ENCODE measurements at regions not wholly inside any gene's neighbourhood (a gene's known extent, or its start where the extent isn't known, plus 50 kb on each side); places are given as distances from the start of the nearest gene placed in this dataset.

DNA sequence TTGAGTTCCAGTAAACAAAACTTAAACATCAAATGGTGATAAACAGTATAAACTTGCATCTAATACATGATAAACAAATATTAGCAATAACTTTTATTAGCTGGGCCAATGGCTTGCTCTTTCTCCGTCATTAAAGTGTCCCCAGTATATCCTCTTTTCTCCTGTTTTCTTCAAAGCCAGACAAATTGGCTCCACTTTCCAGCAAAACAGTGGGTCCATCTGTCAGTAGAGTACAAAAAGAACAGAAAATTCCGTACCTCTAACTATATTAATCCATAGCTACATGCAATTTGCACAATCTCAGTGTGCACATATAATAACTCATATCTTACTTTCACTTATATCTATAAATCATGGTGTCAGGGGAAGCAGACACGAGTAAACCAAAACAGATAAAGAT lies 678.0 kb upstream of the SPRY2 start:
- no peak overlapping the region for H3K27ac ChIP-seq (ENCODE audit: insufficient read depth, low read length)
- no peak overlapping the region for H3K18ac ChIP-seq (ENCODE audit: low read depth, low read length)
- no peak overlapping the region for H3K4me3 ChIP-seq (ENCODE audit: insufficient read depth, low read depth, low read length)
- intact Hi-C loops (cut with micrococcal nuclease) (loop anchor here (10.0 kb wide), 1 partner anchor 1354 kb away; no protein-coding TSS in a partner anchor), in situ Hi-C loops (cut with MboI; ENCODE audit: low sequenced_read_pairs) (no loop called here), dilution Hi-C loops (cut with HindIII; ENCODE audit: low sequenced_read_pairs, unreplicated experiment) (no loop called here)
- no peak overlapping the region for H2BK120ac ChIP-seq (ENCODE audit: low read depth, low read length)
- H3K23ac ChIP-seq (ENCODE audit: low read depth, low read length): no peak overlapping the region
- no peak overlapping the region for H2BK5ac ChIP-seq (ENCODE audit: low read depth, low read length, poor library complexity, severe bottlenecking)
- ChIA-PET CTCF (interaction anchor here (1.1 to 1.3 kb wide), 2 partner anchors 20 to 44 kb away, joined by 3 read pairs; no protein-coding TSS in a partner anchor), POLR2A (ENCODE audit: unreplicated experiment) (no interaction called here)
- no peak overlapping the region for H3K4me2 ChIP-seq (ENCODE audit: low read depth, low read length)
- H4K91ac ChIP-seq (ENCODE audit: insufficient read depth, low read depth, low read length): no peak overlapping the region
- no peak overlapping the region for H2AFZ ChIP-seq (replicated peaks; ENCODE audit: low read length, poor library complexity)
- no peaks in the 10 kb centered on the region for H3K27me3 ChIP-seq (ENCODE audit: control insufficient read depth, insufficient read depth, low read length)
- no peak overlapping the region for H2AK5ac ChIP-seq (ENCODE audit: low read depth, low read length)
- no peak overlapping the region for H4K5ac ChIP-seq (ENCODE audit: low read depth, low read length)
- DNase-seq (no peak), ATAC-seq (ENCODE audit: low read depth) (no peak)
- H2AK9ac ChIP-seq (replicated peaks; ENCODE audit: low read depth, low read length, poor library complexity): no peak overlapping the region
- H2BK15ac ChIP-seq (ENCODE audit: low read depth, low read length): no peak overlapping the region
- no peak overlapping the region for H3K4ac ChIP-seq (ENCODE audit: low read depth, low read length)
- H4K8ac ChIP-seq (ENCODE audit: low read depth in 2 of 2, low read length in 2 of 2): no peak overlapping the region
- WGBS, 2 experiments (ENCODE audit: extremely low coverage in 2 of 2, insufficient read length in 1 of 2): no CpG with 5 or more reads among the region's 3 CpGs
- no peaks in the 10 kb centered on the region for H3K79me1 ChIP-seq (ENCODE audit: low read depth in 1 of 2, low read length in 2 of 2)
- H2BK20ac ChIP-seq (ENCODE audit: low read depth, low read length): no peak overlapping the region
- H3K9me3 ChIP-seq (ENCODE audit: control insufficient read depth, insufficient read depth, low read length): peaks cover 5% of the 10 kb centered on the region; the same call in 1 of the 2 replicates
- BruUV-seq (replicated peaks): no TSS peak
- no peak overlapping the region for H3K9ac ChIP-seq (ENCODE audit: low read depth, low read length)
- H3K36me3 ChIP-seq (ENCODE audit: control insufficient read depth, insufficient read depth, low read length): no peaks in the 10 kb centered on the region
- no peak overlapping the region for H3K14ac ChIP-seq (replicated peaks; ENCODE audit: low read depth, low read length)
- no peaks in the 10 kb centered on the region for H4K20me1 ChIP-seq (ENCODE audit: insufficient read depth, low read length)
- no peak overlapping the region for H3K56ac ChIP-seq (ENCODE audit: extremely low read depth, insufficient read depth, low read length)
- TF ChIP-seq MAZ (IDR thresholded peaks at IDR 0.05; ENCODE audit: borderline replicate concordance, low read depth, low read length): no peak
- TF ChIP-seq, protein P1, sequence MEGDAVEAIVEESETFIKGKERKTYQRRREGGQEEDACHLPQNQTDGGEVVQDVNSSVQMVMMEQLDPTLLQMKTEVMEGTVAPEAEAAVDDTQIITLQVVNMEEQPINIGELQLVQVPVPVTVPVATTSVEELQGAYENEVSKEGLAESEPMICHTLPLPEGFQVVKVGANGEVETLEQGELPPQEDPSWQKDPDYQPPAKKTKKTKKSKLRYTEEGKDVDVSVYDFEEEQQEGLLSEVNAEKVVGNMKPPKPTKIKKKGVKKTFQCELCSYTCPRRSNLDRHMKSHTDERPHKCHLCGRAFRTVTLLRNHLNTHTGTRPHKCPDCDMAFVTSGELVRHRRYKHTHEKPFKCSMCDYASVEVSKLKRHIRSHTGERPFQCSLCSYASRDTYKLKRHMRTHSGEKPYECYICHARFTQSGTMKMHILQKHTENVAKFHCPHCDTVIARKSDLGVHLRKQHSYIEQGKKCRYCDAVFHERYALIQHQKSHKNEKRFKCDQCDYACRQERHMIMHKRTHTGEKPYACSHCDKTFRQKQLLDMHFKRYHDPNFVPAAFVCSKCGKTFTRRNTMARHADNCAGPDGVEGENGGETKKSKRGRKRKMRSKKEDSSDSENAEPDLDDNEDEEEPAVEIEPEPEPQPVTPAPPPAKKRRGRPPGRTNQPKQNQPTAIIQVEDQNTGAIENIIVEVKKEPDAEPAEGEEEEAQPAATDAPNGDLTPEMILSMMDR (conservative IDR thresholded peaks at IDR 0.05; ENCODE audit: low read depth, low read length): no peak
- TF ChIP-seq, protein P2, sequence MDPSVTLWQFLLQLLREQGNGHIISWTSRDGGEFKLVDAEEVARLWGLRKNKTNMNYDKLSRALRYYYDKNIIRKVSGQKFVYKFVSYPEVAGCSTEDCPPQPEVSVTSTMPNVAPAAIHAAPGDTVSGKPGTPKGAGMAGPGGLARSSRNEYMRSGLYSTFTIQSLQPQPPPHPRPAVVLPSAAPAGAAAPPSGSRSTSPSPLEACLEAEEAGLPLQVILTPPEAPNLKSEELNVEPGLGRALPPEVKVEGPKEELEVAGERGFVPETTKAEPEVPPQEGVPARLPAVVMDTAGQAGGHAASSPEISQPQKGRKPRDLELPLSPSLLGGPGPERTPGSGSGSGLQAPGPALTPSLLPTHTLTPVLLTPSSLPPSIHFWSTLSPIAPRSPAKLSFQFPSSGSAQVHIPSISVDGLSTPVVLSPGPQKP (IDR thresholded peaks at IDR 0.05; ENCODE audit: borderline replicate concordance, low read depth, low read length): no peak
- TF ChIP-seq RFX5 (IDR thresholded peaks at IDR 0.05; ENCODE audit: low read depth, low read length): no peak
- TF ChIP-seq POLR2A (IDR thresholded peaks at IDR 0.05; ENCODE audit: low read depth, low read length): no peak
- no peak for TF ChIP-seq SMC3 (IDR thresholded peaks at IDR 0.05; ENCODE audit: low read depth, low read length)
- no peak for TF ChIP-seq NFE2L2 (IDR thresholded peaks at IDR 0.05; ENCODE audit: low read depth, low read length)
- TF ChIP-seq, protein P3, sequence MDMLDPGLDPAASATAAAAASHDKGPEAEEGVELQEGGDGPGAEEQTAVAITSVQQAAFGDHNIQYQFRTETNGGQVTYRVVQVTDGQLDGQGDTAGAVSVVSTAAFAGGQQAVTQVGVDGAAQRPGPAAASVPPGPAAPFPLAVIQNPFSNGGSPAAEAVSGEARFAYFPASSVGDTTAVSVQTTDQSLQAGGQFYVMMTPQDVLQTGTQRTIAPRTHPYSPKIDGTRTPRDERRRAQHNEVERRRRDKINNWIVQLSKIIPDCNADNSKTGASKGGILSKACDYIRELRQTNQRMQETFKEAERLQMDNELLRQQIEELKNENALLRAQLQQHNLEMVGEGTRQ (IDR thresholded peaks at IDR 0.05; ENCODE audit: low read depth, low read length): no peak
- no peak for TF ChIP-seq FOS (IDR thresholded peaks at IDR 0.05; ENCODE audit: low read depth, low read length)
- TF ChIP-seq CHD1 (IDR thresholded peaks at IDR 0.05; ENCODE audit: low read depth, low read length): no peak
- TF ChIP-seq BHLHE40 (IDR thresholded peaks at IDR 0.05; ENCODE audit: low read depth, low read length): no peak
- no peak for TF ChIP-seq RAD21 (IDR thresholded peaks at IDR 0.05; ENCODE audit: low read length)
- no peak for TF ChIP-seq MXI1 (IDR thresholded peaks at IDR 0.05; ENCODE audit: borderline replicate concordance, low read depth, low read length)
- TF ChIP-seq RCOR1 (IDR thresholded peaks at IDR 0.05; ENCODE audit: insufficient replicate concordance, low read length): no peak
- TF ChIP-seq CEBPB (IDR thresholded peaks at IDR 0.05; ENCODE audit: low read depth, low read length): no peak
- no peak for TF ChIP-seq MAFK (IDR thresholded peaks at IDR 0.05; ENCODE audit: low read depth, low read length)
- H3K4me1 ChIP-seq (ENCODE audit: control insufficient read depth, insufficient read depth, low read length): no peaks in the 10 kb centered on the region
- H3K9me1 ChIP-seq (ENCODE audit: insufficient read depth, low read length): no peaks in the 10 kb centered on the region

All from IMR-90 (cell line).